GM12872 (cell line): ENCODE measurements at regions not wholly inside any gene's neighbourhood (a gene's known extent, or its start where the extent isn't known, plus 50 kb on each side); places are given as distances from the start of the nearest gene placed in this dataset.

Source experiments
- CTCF ChIP-seq: IDR thresholded peaks from 3 replicates; pipeline ENCODE4 v1.5.1; 2011; ENCODE audit warnings: low read depth, mild to moderate bottlenecking, low read length, moderate library complexity; ENCODE audit not compliant: insufficient read depth

GRCh38 chr2:832635-833034 lies 118.0 kb upstream of the SNTG2 start:
- no peak for TF ChIP-seq CTCF

GRCh38 chr2:831622-832021 lies 119.0 kb upstream of the SNTG2 start:
- TF ChIP-seq CTCF, result no peak

- no peak for TF ChIP-seq CTCF
Observed at GRCh38 chr2:831225-831536, 119.5 kb upstream of the SNTG2 start.

GRCh38 chr2:830419-831224 lies 120.0 kb upstream of the SNTG2 start:
- TF ChIP-seq CTCF, result no peak

GRCh38 chr2:829047-829446 lies 121.6 kb upstream of the SNTG2 start:
- no peak for TF ChIP-seq CTCF

- TF ChIP-seq CTCF, result no peak
Observed at GRCh38 chr2:824954-825353, 125.7 kb upstream of the SNTG2 start.

GRCh38 chr2:824524-824923 lies 126.1 kb upstream of the SNTG2 start:
- no peak for TF ChIP-seq CTCF
